Breast epithelium (tissue), 3 donors: ENCODE measurements at regions not wholly inside any gene's neighbourhood (a gene's known extent, or its start where the extent isn't known, plus 50 kb on each side); places are given as distances from the start of the nearest gene placed in this dataset.

ENCODE experiments used
- POLR2A ChIP-seq: fragments of 450-650 bp; IDR thresholded peaks from one replicate; pipeline ENCODE4 v1.6.1; 2016; ENCODE audit warnings: antibody characterized with exemption, mild to moderate bottlenecking, moderate library complexity
- TF ChIP-seq, protein P1 (sequence below), 3 donors: fragments of 450-650 bp; IDR thresholded peaks; one replicate each; pipeline ENCODE4 v1.5.1; 2016 to 2017; ENCODE audit warnings: antibody characterized with exemption in 3 of 3, mild to moderate bottlenecking in 3 of 3, moderate library complexity in 3 of 3

DNA sequence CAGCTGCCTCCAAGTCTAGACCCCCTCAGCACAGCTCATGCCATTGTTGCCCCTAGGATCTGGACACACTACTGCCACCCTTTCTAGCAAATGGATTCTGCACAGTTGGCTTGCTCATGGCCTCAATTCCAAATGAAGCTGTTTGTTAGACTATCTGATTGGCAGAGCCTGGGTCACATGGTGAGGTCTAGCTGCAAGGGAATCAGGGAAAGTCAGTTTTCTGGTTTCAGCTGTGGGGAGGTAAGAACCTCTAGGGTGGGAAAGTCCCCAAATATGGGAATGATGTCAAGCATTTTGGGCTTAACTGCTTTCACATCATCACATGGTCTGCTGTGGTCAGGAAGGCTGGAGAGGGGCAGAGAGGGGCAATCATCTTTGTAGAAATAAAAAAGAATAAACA lies 150.4 kb upstream of the ITGA6 start:
- TF ChIP-seq POLR2A: no peak
- TF ChIP-seq, protein P1, sequence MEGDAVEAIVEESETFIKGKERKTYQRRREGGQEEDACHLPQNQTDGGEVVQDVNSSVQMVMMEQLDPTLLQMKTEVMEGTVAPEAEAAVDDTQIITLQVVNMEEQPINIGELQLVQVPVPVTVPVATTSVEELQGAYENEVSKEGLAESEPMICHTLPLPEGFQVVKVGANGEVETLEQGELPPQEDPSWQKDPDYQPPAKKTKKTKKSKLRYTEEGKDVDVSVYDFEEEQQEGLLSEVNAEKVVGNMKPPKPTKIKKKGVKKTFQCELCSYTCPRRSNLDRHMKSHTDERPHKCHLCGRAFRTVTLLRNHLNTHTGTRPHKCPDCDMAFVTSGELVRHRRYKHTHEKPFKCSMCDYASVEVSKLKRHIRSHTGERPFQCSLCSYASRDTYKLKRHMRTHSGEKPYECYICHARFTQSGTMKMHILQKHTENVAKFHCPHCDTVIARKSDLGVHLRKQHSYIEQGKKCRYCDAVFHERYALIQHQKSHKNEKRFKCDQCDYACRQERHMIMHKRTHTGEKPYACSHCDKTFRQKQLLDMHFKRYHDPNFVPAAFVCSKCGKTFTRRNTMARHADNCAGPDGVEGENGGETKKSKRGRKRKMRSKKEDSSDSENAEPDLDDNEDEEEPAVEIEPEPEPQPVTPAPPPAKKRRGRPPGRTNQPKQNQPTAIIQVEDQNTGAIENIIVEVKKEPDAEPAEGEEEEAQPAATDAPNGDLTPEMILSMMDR (IDR thresholded peaks at IDR 0.05): no peak
